RPMI8226 (cell line): ENCODE measurements at regions not wholly inside any gene's neighbourhood (a gene's known extent, or its start where the extent isn't known, plus 50 kb on each side); places are given as distances from the start of the nearest gene placed in this dataset.
A peak's percentile ranks its signal among the peaks of the same experiment; 100 is the strongest.

Source experiments
- DNase-seq: peaks from one replicate; pipeline ENCODE4 v3.0.0-alpha.2; 2015

GRCh38 chr11:69416762-69417698, 64.4 kb upstream of the LINC01488 start:
- no peak for DNase-seq

DNA sequence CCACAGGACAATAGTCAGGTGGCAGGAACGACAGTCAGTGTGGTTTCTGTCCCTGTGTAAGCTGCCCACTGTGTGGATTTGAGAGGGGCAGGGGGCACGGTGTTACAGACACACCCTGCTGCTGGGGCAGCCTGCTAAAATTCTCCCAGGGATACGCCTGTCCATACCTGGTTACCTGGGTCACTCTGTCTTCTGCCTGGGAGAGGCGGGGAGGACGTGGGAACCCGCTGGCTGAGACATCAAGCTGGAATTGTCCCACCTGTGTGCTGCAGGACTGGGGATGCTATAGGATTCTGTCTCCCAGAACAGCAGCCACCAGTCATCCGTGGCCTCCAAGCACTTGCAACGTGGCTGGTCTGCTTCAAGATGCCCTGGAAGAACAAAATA, 63.8 kb upstream of the LINC01488 start:
- no peak for DNase-seq

DNA sequence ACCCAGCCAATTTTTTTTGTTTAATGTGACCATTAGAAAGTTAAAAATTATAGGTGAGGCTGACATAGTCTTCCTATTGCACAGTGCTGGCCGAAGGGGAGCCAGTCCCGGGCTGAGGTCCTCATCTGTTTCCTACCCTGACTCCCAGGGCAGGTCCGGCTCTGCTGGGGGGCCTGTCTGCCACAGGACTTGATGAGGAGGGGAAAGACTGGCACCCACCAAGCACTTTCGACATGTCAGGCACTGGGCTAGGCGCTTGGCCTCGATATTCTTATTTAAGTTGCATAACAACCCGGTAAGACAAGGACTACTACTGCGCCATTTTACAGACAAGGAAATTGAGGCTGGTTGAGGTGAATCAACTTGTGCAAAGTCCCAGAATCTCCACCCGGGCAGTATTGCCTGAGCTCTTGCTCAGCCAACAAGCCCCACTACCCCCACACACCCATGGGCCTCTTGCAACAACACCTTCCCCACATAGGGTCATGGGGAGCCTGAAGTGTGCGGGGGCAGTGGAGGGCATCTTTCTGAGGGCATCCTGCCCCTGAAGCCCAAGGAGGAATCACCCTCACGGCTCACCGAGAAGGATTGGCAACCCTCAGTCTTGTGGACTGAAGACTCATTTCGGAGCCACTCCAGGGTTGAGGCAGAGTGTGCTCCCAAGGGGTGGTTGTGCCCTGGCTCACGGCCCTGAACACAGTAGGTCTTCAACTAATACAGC, 62.7 kb upstream of the LINC01488 start:
- no peak for DNase-seq

GRCh38 chr11:69419662-69420395, 61.6 kb upstream of the LINC01488 start:
- DNase-seq, result no peak

DNA sequence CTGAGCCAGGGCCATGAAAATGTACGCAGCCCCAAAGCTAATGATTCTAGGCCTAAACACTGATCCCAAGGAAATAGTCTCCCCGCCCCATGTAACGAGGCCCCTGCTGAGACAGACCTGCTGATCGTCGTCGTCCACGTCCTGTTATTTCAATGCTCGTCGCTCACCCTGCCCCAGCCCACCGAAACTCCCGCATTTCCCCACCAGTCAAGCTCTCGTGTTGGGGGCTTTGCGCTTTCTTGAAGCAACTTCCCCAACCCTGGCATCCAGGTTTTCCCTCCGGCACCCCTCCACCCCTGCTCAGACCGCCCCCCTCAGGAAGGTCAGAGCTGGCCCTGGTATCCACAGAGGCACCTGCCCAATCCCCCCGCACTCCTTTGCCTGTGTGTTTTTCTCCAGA, 58.8 kb upstream of the LINC01488 start:
- DNase-seq, result no peak

- no peak for DNase-seq
These were observed 58.3 kb upstream of the LINC01488 start for GRCh38 chr11:69423181-69423580.

DNA sequence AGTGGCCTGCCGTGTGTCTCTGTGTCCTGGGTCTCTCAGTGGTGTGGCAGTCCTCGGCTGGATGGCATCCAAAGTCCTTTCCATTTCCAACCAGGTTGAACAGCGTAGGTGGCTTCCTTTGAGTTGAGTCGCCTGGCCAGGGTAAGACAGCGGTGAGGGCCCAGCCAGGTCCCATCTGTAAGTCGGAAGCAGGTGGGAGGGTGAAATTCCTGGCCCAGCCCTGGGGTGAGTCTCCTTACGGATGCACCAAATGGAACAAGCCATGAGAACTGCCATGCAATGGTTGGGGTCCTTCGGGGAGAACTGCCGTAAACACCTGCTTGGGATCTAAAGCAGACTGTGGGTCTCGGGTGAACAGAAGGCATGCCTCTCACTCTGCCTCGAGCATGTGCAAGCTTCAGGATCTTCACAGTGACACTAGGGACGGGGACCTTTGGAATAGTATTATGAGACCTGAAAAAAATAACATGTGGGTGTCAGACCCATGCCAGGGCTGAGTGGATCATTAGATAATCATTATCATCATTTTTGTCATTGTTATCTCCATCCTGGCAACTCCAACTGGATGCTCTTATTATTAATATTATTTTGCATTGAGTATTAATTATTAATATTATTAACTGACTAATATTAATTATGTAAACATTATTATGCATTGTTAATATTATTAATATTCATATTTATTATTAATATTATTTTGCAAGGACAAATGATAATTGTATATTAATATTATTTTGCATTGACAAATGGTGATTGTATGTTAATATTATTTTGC, 57.7 kb upstream of the LINC01488 start:
- DNase-seq, result no peak

- no peak for DNase-seq
These were observed 56.7 kb upstream of the LINC01488 start for GRCh38 chr11:69424748-69425147.

DNA sequence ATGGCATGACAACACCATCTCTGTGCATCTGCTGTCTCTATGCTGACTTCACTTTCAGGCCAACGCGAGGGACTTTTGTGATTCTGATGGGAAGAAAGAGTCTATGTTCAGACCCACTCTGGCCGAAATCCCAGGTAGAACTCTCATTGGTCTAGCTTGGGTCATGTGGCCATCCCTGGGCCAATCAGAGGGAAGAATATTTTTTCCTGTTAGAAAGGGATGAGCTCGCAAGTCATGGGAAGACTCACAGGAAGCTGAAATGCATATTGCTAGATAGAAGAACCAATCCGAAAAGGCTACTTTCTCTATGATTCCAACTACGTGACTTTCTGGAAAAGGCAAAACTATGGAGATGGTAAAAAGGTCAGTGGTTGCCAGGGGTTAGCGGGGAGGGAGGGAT, 56.0 kb upstream of the LINC01488 start:
- DNase-seq, result no peak

- DNase-seq, result no peak
These were observed 55.4 kb upstream of the LINC01488 start for GRCh38 chr11:69425895-69426544.

DNA sequence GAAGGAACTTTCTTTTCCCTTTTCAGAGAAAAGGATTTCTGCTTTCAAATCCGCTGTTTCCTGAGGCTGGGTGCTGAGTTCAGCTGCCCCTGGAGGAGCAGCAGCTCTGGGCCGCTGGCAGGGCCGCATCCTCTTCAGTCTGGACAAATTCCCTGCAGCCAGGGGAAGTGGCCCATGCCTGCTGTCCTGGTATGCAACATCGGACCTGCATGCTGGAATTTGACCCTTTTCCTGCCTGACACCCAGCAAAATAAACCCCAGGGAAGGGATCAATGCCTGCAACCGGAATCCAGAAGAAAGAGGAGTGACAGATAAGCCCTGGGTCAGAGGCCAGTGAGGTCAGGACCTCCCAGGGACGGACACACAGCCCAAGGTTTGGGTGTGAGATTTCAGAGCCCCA, 54.1 kb upstream of the LINC01488 start:
- no peak for DNase-seq

GRCh38 chr11:69427906-69428880, 53.3 kb upstream of the LINC01488 start:
- DNase-seq, result no peak

GRCh38 chr11:69429716-69430491, 51.6 kb upstream of the LINC01488 start:
- no peak for DNase-seq

DNA sequence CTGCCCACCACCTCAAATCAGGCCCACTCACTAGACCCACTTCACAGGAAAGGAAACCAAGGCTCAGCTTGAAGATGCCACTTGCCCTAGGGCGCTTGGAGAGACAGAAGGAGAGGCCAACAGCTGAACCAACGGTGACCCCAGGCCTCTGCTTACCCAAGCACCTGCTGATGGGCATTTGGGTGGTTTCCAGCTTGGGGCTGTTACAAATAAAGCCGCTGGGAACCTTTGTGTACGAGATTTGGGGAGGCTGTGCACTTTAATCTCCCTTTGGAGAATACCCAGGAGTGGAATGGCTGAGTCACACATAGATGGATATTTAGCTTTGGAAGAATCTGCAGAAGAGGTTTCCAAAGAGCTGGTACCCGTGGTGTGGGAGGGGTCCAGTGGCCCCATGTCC, 50.9 kb upstream of the LINC01488 start:
- DNase-seq, result peak; percentile 69

DNA sequence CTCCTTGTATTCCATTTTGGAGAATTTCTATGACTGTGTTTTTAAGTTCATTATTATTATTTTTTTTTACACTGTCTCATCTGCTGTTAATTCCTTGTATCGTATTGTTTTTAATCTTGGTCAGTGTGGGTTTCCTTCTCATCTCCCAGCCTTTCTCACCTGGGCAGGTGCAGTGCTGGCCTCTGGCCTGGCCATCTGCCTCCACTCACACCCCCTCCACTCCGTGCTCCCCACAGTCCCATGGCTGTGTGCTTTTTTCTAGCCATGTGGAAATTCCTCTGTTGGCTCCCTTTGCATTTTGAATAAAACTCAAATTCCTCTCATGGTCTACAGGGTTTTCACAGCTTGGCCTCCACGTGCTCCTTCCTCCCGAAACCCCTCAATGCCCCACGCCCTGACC, 50.3 kb upstream of the LINC01488 start:
- no peak for DNase-seq
